ENCODE measurements at regions not wholly inside any gene's neighbourhood (a gene's known extent, or its start where the extent isn't known, plus 50 kb on each side); places are given as distances from the start of the nearest gene placed in this dataset.

- no peak; the same call in 1 of the 2 replicates for ATAC-seq
- no TSS peak for BruUV-seq (replicated peaks)
- H3K27ac ChIP-seq (ENCODE audit: low read length): no peak overlapping the region
- H3K27me3 ChIP-seq (ENCODE audit: control insufficient read depth, insufficient read depth, low read length): no peaks in the 10 kb centered on the region
- CTCF ChIA-PET: no interaction called here
- intact Hi-C loops (cut with micrococcal nuclease; ENCODE audit: unreplicated experiment) (no loop called here), in situ Hi-C loops (cut with HindIII; ENCODE audit: low pct_unique_long_range_greater_than_20kb, low sequenced_read_pairs) (no loop called here)
- peaks cover 3% of the 10 kb centered on the region; the same call in 1 of the 2 replicates for H3K4me1 ChIP-seq (ENCODE audit: control insufficient read depth, insufficient read depth, low read length)
- no peak overlapping the region for H3K4me3 ChIP-seq (ENCODE audit: low read depth in 2 of 2, low read length in 2 of 2)
- no peaks in the 10 kb centered on the region for H3K36me3 ChIP-seq (ENCODE audit: control insufficient read depth, insufficient read depth, low read length)
- POLR2A ChIA-PET: no interaction called here
- H3K9me3 ChIP-seq (ENCODE audit: control insufficient read depth, insufficient read depth, low read depth, low read length): no peaks in the 10 kb centered on the region
- no peak for DNase-seq (ENCODE audit: low read depth, low spot score)
- TF ChIP-seq TCF7L2 (IDR thresholded peaks at IDR 0.05; ENCODE audit: low read depth, low read length) (no peak), POLR2AphosphoS5 (IDR thresholded peaks at IDR 0.05; ENCODE audit: low read depth, low read length) (no peak)
Observed at GRCh38 chr2:64737547-64737946, 83.8 kb upstream of the SERTAD2 start.

DNA sequence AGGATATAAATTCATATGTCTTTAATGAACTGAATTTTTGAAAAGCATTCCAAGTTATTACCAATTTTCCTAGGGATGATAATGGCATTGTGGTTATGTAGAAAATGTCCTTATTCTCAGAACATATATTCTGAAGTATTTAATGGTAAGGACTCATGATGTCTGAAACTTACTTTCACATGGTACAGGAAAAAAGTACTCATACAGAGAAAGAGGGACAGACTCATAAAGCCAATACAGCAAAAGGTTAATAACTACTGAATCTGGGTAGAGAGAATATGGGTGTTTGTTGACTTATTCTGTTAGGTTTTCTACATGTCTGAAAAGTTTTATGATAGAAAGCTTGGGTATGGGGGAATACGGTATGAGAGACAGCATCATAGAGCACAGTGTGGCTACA, 84.3 kb upstream of the SERTAD2 start:
- Histone ChIP-seq H3K27me3 (ENCODE audit: control insufficient read depth, insufficient read depth, low read length) (no peaks in the 10 kb centered on the region), H3K9me3 (ENCODE audit: control insufficient read depth, insufficient read depth, low read depth, low read length) (no peaks in the 10 kb centered on the region), H3K36me3 (ENCODE audit: control insufficient read depth, insufficient read depth, low read length) (no peaks in the 10 kb centered on the region), H3K27ac (ENCODE audit: low read length) (no peak overlapping the region), H3K4me3 (ENCODE audit: low read depth in 2 of 2, low read length in 2 of 2) (no peak overlapping the region), H3K4me1 (ENCODE audit: control insufficient read depth, insufficient read depth, low read length) (peaks cover 3% of the 10 kb centered on the region; the same call in 1 of the 2 replicates)
- ChIA-PET POLR2A (no interaction called here), CTCF (no interaction called here)
- in situ Hi-C loops (cut with HindIII; ENCODE audit: low pct_unique_long_range_greater_than_20kb, low sequenced_read_pairs) (no loop called here), intact Hi-C loops (cut with micrococcal nuclease; ENCODE audit: unreplicated experiment) (no loop called here)
- ATAC-seq (no peak), DNase-seq (ENCODE audit: low read depth, low spot score) (no peak)
- no peak for TF ChIP-seq POLR2AphosphoS5 (IDR thresholded peaks at IDR 0.05; ENCODE audit: low read depth, low read length)
- TF ChIP-seq SIN3A (IDR thresholded peaks at IDR 0.05; ENCODE audit: borderline replicate concordance, insufficient read depth, low read depth, low read length): no peak
- no peak for TF ChIP-seq TCF7L2 (IDR thresholded peaks at IDR 0.05; ENCODE audit: low read depth, low read length)
- TF ChIP-seq REST (IDR thresholded peaks at IDR 0.05; ENCODE audit: insufficient read depth in 1 of 2, low read depth in 2 of 2, low read length in 1 of 2): no peak
- TF ChIP-seq CTCF (IDR thresholded peaks at IDR 0.05): no peak
- BruUV-seq (replicated peaks): no TSS peak

- H3K27me3 ChIP-seq (ENCODE audit: control insufficient read depth, insufficient read depth, low read length): no peaks in the 10 kb centered on the region
- ATAC-seq: no peak
- H3K36me3 ChIP-seq (ENCODE audit: control insufficient read depth, insufficient read depth, low read length): no peaks in the 10 kb centered on the region
- no peak overlapping the region for H3K27ac ChIP-seq (ENCODE audit: low read length)
- intact Hi-C loops (cut with micrococcal nuclease; ENCODE audit: unreplicated experiment) (no loop called here), in situ Hi-C loops (cut with HindIII; ENCODE audit: low pct_unique_long_range_greater_than_20kb, low sequenced_read_pairs) (no loop called here)
- BruUV-seq (replicated peaks): no TSS peak
- DNase-seq (ENCODE audit: low read depth, low spot score): no peak
- no peak for TF ChIP-seq REST (IDR thresholded peaks at IDR 0.05; ENCODE audit: insufficient read depth in 1 of 2, low read depth in 2 of 2, low read length in 1 of 2)
- no peaks in the 10 kb centered on the region for H3K9me3 ChIP-seq (ENCODE audit: control insufficient read depth, insufficient read depth, low read depth, low read length)
- ChIA-PET POLR2A (no interaction called here), CTCF (interaction anchor here (0.6 to 1.5 kb wide), 2 partner anchors 8 to 20 kb away, joined by 4 to 8 read pairs; no protein-coding TSS in a partner anchor)
- no peak overlapping the region for H3K4me3 ChIP-seq (ENCODE audit: low read depth in 2 of 2, low read length in 2 of 2)
- peaks cover 9% of the 10 kb centered on the region for H3K4me1 ChIP-seq (ENCODE audit: control insufficient read depth, insufficient read depth, low read length)
Observed at GRCh38 chr2:64742678-64743077, 89.0 kb upstream of the SERTAD2 start.
